H1 (cell line): ENCODE measurements at regions not wholly inside any gene's neighbourhood (a gene's known extent, or its start where the extent isn't known, plus 50 kb on each side); places are given as distances from the start of the nearest gene placed in this dataset.

ENCODE experiments used
- CTCF ChIA-PET: fragments of 300-600 bp; sonication (Branson Sonifier 250); formaldehyde crosslinking; loops from one replicate; lab custom pipeline; 2021; ENCODE audit not compliant: partially characterized antibody; lab: Charles Lee
- POLR2A ChIA-PET: fragments of 300-600 bp; sonication (Branson Sonifier 250); formaldehyde crosslinking; loops from one replicate; lab custom pipeline; 2021; ENCODE audit warnings: inconsistent platforms; ENCODE audit not compliant: partially characterized antibody; lab: Charles Lee
- DNase-seq, 2 experiments: peaks; one replicate each; pipeline versions ENCODE4 v3.0.0 to v3.0.0-alpha.2; 2010 to 2022; ENCODE audit warnings: low spot score in 2 of 2, low read depth in 1 of 2, mixed read lengths in 1 of 2
- FAIRE-seq: peaks from 2 replicates; lab custom pipeline; 2011; peaks lifted over from hg19 to GRCh38; lab: Jason Lieb, UNC
- H2AFZ ChIP-seq: 2 replicates; pipeline ENCODE4 v1.8.1; 2012; ENCODE audit warnings: low read length, inconsistent platforms
- H2AK5ac ChIP-seq: 2 replicates; pipeline ENCODE4 v1.6.1; 2013; ENCODE audit warnings: low read depth, low read length
- H2BK120ac ChIP-seq: replicated peaks from 2 replicates; pipeline ENCODE3; 2013; ENCODE audit warnings: low read depth, low read length, inconsistent platforms
- H2BK12ac ChIP-seq: 2 replicates; pipeline ENCODE4 v1.6.1; 2013; ENCODE audit warnings: low read depth, low read length
- H2BK15ac ChIP-seq: 2 replicates; pipeline ENCODE4 v1.6.1; 2013; ENCODE audit warnings: low read length
- H2BK20ac ChIP-seq: 2 replicates; pipeline ENCODE4 v1.6.1; 2013; ENCODE audit warnings: low read length
- H2BK5ac ChIP-seq: 2 replicates; pipeline ENCODE4 v1.6.1; 2013; ENCODE audit warnings: low read depth, low read length
- H3K14ac ChIP-seq: 2 replicates; pipeline ENCODE4 v1.6.1; 2013; ENCODE audit warnings: inconsistent platforms; ENCODE audit not compliant: insufficient read length
- H3K18ac ChIP-seq: 2 replicates; pipeline ENCODE4 v1.6.1; 2013; ENCODE audit warnings: low read length; ENCODE audit errors: extremely low read depth
- H3K23ac ChIP-seq: 2 replicates; pipeline ENCODE4 v1.6.1; 2013; ENCODE audit warnings: inconsistent platforms; ENCODE audit not compliant: insufficient read length
- H3K23me2 ChIP-seq: 2 replicates; pipeline ENCODE4 v1.6.1; 2013; ENCODE audit warnings: low read depth, low read length
- H3K27ac ChIP-seq: 2 replicates; pipeline ENCODE4 v1.6.1; 2011; ENCODE audit warnings: low read depth, low read length, inconsistent platforms
- H3K27me3 ChIP-seq, 4 experiments: replicated peaks in 1 of 4; 1 replicate in 1 of 4; 2 replicates in 3 of 4; pipeline versions ENCODE4 v1.6.1 to v1.8.1; 2011 to 2013; ENCODE audit warnings: low read length in 3 of 4, mild to moderate bottlenecking in 3 of 4, inconsistent platforms in 2 of 4, mixed read lengths in 2 of 4, moderate library complexity in 1 of 4; ENCODE audit not compliant: control insufficient read depth in 3 of 4, insufficient read depth in 3 of 4; ENCODE audit errors: extremely low read depth in 1 of 4
- H3K36me3 ChIP-seq, 4 experiments: 2 replicates each; pipeline versions ENCODE4 v1.6.1 to v1.8.1; 2011 to 2013; ENCODE audit warnings: mild to moderate bottlenecking in 4 of 4, low read length in 3 of 4, moderate library complexity in 2 of 4, control low read depth in 1 of 4, inconsistent platforms in 1 of 4; ENCODE audit not compliant: insufficient read depth in 4 of 4, control insufficient read depth in 2 of 4
- H3K4ac ChIP-seq: replicated peaks from 2 replicates; pipeline ENCODE3; 2013; ENCODE audit warnings: low read length, low read depth, mixed read lengths, inconsistent platforms; ENCODE audit not compliant: insufficient read length
- H3K4me1 ChIP-seq, 4 experiments: replicated peaks in 1 of 4; 1 replicate in 1 of 4; 2 replicates in 3 of 4; pipeline versions ENCODE4 v1.6.1 to v1.8.1; 2011 to 2013; ENCODE audit warnings: low read length in 3 of 4, inconsistent platforms in 2 of 4, mixed read lengths in 1 of 4; ENCODE audit not compliant: insufficient read depth in 4 of 4, control insufficient read depth in 3 of 4
- H3K4me2 ChIP-seq, 2 experiments: 2 replicates each; pipeline versions ENCODE4 v1.6.1 to v1.8.1; 2011 to 2013; ENCODE audit warnings: low read depth in 2 of 2, low read length in 2 of 2, control low read depth in 1 of 2, inconsistent platforms in 1 of 2, mild to moderate bottlenecking in 1 of 2; ENCODE audit not compliant: insufficient read depth in 1 of 2
- H3K4me3 ChIP-seq, 4 experiments: fragments of 200-600, 300-600 bp in 1 of 4; sonication (generic), shearing (Covaris generic), sonication (Bioruptor Twin) in 1 of 4; 2 replicates each; pipeline versions ENCODE4 v1.5.1 to v1.8.1; 2011 to 2016; ENCODE audit warnings: low read length in 4 of 4, low read depth in 3 of 4, control low read depth in 2 of 4, inconsistent platforms in 2 of 4, mild to moderate bottlenecking in 2 of 4, mixed read lengths in 1 of 4, moderate library complexity in 1 of 4; ENCODE audit not compliant: insufficient read depth in 2 of 4; ENCODE audit errors: extremely low read depth in 1 of 4
- H3K56ac ChIP-seq: replicated peaks from 2 replicates; pipeline ENCODE3; 2013; ENCODE audit warnings: low read depth, mild to moderate bottlenecking, mixed read lengths, low read length, inconsistent platforms; ENCODE audit not compliant: insufficient read length
- H3K79me1 ChIP-seq: 2 replicates; pipeline ENCODE4 v1.6.1; 2013; ENCODE audit warnings: low read depth, low read length, control low read depth
- H3K79me2 ChIP-seq, 2 experiments: 2 replicates each; pipeline versions ENCODE4 v1.6.1 to v1.8.1; 2012 to 2013; ENCODE audit warnings: low read length in 2 of 2, mild to moderate bottlenecking in 2 of 2, inconsistent platforms in 1 of 2; ENCODE audit not compliant: insufficient read depth in 2 of 2, control insufficient read depth in 1 of 2
- H3K9ac ChIP-seq, 4 experiments: replicated peaks in 1 of 4; 1 replicate in 1 of 4; 2 replicates in 3 of 4; pipeline versions ENCODE4 v1.6.1 to v1.8.1; 2011 to 2013; ENCODE audit warnings: low read depth in 3 of 4, low read length in 3 of 4, control low read depth in 2 of 4, mild to moderate bottlenecking in 2 of 4, moderate library complexity in 2 of 4, inconsistent platforms in 1 of 4; ENCODE audit errors: extremely low read depth in 1 of 4
- H3K9me3 ChIP-seq, 2 experiments: 2 replicates each; pipeline versions ENCODE4 v1.6.1 to v1.8.1; 2012 to 2013; ENCODE audit warnings: mild to moderate bottlenecking in 2 of 2, moderate library complexity in 2 of 2, control low read depth in 1 of 2, inconsistent platforms in 1 of 2, low read depth in 1 of 2, low read length in 1 of 2, mixed read lengths in 1 of 2; ENCODE audit not compliant: insufficient read depth in 2 of 2
- H4K20me1 ChIP-seq, 2 experiments: replicated peaks in 1 of 2; 2 replicates each; pipeline versions ENCODE3 to v1.8.1; 2011 to 2013; ENCODE audit warnings: inconsistent platforms in 2 of 2, low read length in 2 of 2, mild to moderate bottlenecking in 1 of 2; ENCODE audit not compliant: insufficient read depth in 2 of 2, control insufficient read depth in 1 of 2
- H4K5ac ChIP-seq: 2 replicates; pipeline ENCODE4 v1.6.1; 2013; ENCODE audit warnings: low read length, low read depth, mixed read lengths, inconsistent platforms; ENCODE audit not compliant: insufficient read length
- H4K8ac ChIP-seq: 2 replicates; pipeline ENCODE4 v1.8.0; 2013; ENCODE audit warnings: mild to moderate bottlenecking, moderate library complexity, low read length, inconsistent platforms; ENCODE audit not compliant: insufficient read depth; ENCODE audit errors: extremely low read depth
- H4K91ac ChIP-seq: replicated peaks from 2 replicates; pipeline ENCODE3; 2013; ENCODE audit warnings: low read length, mixed read lengths, inconsistent platforms; ENCODE audit not compliant: insufficient read length
- CTBP2 ChIP-seq: IDR thresholded peaks from 2 replicates; pipeline ENCODE4 v1.7.0; 2011; ENCODE audit warnings: borderline replicate concordance, mild to moderate bottlenecking, moderate library complexity, mixed read lengths, low read length; ENCODE audit not compliant: insufficient read depth, insufficient read length
- SUZ12 ChIP-seq: fragments of 200-600 bp; sonication (generic); IDR thresholded peaks from 2 replicates; pipeline ENCODE4 v1.6.1; 2012; ENCODE audit warnings: mild to moderate bottlenecking, inconsistent platforms, low read length, moderate library complexity, mixed read lengths
- WGBS, 2 experiments: shearing (Covaris generic) in 1 of 2; methylation state at CpG; one replicate each; pipeline versions ENCODE4 v1.1.6 to v1.1.7; 2013 to 2015; ENCODE audit warnings: low lambda C conversion rate in 2 of 2, mixed read lengths in 2 of 2, inconsistent platforms in 1 of 2, low coverage in 1 of 2, missing lambda C conversion rate in 1 of 2; ENCODE audit not compliant: insufficient replicate concordance in 2 of 2, insufficient coverage in 1 of 2, insufficient read length in 1 of 2; ENCODE audit errors: extremely low coverage in 1 of 2, missing lambda C conversion rate in 1 of 2; 5-methylcytosine and 5-hydroxymethylcytosine counted together
- TF ChIP-seq, protein P1 (sequence below): IDR thresholded peaks from 2 replicates; pipeline ENCODE4 v1.6.1; 2012; ENCODE audit warnings: low read length, inconsistent platforms

DNA sequence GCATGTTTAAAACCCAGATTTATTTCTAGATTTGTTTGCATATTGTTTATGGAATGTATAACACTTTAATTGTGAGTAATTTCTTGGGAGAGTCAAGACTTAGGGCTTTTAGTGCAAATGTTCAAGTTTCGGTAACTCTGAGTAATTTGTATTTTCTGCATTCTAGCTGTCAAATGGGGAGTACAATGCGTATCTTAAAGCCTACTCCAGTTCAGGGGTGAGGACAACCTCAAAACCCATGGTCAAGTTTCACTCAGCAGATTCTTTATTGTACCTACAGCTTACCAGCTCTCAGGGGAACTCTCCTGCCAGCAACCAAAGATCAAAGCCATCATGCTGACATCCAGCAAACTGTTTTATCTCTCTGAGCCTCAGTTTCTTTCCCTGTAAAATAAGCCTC, 458.6 kb upstream of the JARID2 start:
- H4K20me1 ChIP-seq = no peaks in the 10 kb centered on the region
- peak overlapping the region; percentile 30; the same call in 1 of the 2 replicates for H2BK5ac ChIP-seq
- H2BK12ac ChIP-seq = peak overlapping the region; percentile 40
- peak overlapping the region; percentile 84 for H2BK120ac ChIP-seq
- H3K14ac ChIP-seq = no peak overlapping the region
- no peak overlapping the region for H3K56ac ChIP-seq
- no peaks in the 10 kb centered on the region for H3K27me3 ChIP-seq
- CTCF ChIA-PET = interaction anchor here (1.2 to 1.4 kb wide), 2 partner anchors 29 to 298 kb away, joined by 3 read pairs; no protein-coding TSS in a partner anchor
- no peak overlapping the region for H4K8ac ChIP-seq
- no peaks in the 10 kb centered on the region for H3K79me1 ChIP-seq
- H4K5ac ChIP-seq = no peak overlapping the region
- no peak overlapping the region for H3K4me3 ChIP-seq
- TF ChIP-seq SUZ12 (no peak), CTBP2 (no peak)
- TF ChIP-seq, protein P1, sequence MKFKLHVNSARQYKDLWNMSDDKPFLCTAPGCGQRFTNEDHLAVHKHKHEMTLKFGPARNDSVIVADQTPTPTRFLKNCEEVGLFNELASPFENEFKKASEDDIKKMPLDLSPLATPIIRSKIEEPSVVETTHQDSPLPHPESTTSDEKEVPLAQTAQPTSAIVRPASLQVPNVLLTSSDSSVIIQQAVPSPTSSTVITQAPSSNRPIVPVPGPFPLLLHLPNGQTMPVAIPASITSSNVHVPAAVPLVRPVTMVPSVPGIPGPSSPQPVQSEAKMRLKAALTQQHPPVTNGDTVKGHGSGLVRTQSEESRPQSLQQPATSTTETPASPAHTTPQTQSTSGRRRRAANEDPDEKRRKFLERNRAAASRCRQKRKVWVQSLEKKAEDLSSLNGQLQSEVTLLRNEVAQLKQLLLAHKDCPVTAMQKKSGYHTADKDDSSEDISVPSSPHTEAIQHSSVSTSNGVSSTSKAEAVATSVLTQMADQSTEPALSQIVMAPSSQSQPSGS = no peak
- peak overlapping the region; percentile 83; the same call in 1 of the 2 replicates for H2BK20ac ChIP-seq
- peak overlapping the region; percentile 44 for H3K18ac ChIP-seq
- H3K36me3 ChIP-seq = no peaks in the 10 kb centered on the region
- H3K4me2 ChIP-seq = no peak overlapping the region
- no peak overlapping the region for H2AK5ac ChIP-seq
- H3K79me2 ChIP-seq = no peaks in the 10 kb centered on the region
- H2AFZ ChIP-seq = no peak overlapping the region
- peak overlapping the region; percentile 76 for H4K91ac ChIP-seq
- no peak overlapping the region for H3K9ac ChIP-seq
- H3K9me3 ChIP-seq = no peaks in the 10 kb centered on the region
- no peak for DNase-seq
- H3K4ac ChIP-seq = peak overlapping the region; percentile 46
- H3K27ac ChIP-seq = no peak overlapping the region
- POLR2A ChIA-PET = no interaction called here
- peaks cover 4 to 22% (median 16%) of the 10 kb centered on the region in 4 experiments for H3K4me1 ChIP-seq
- FAIRE-seq = no peak
- H3K23me2 ChIP-seq = no peaks in the 10 kb centered on the region
- H2BK15ac ChIP-seq = no peak overlapping the region; the same call in 1 of the 2 replicates
- no peak overlapping the region for H3K23ac ChIP-seq
- WGBS, 2 experiments = 91% methylated on average over 2 of the region's 2 CpGs; no CpG with 5 or more reads in 1 of the 2 experiments
